H1 (cell line): ENCODE measurements at regions not wholly inside any gene's neighbourhood (a gene's known extent, or its start where the extent isn't known, plus 50 kb on each side); places are given as distances from the start of the nearest gene placed in this dataset.

ENCODE experiments used
- ZNF274 ChIP-seq: IDR thresholded peaks from 2 replicates; pipeline ENCODE4 v1.7.0; 2012; ENCODE audit warnings: low read length, borderline replicate concordance; ENCODE audit errors: extremely low read depth
- TF ChIP-seq, protein P1 (sequence below): IDR thresholded peaks from 2 replicates; pipeline ENCODE4 v1.6.1; 2011; ENCODE audit warnings: low read length, improper control_type of control experiment

DNA sequence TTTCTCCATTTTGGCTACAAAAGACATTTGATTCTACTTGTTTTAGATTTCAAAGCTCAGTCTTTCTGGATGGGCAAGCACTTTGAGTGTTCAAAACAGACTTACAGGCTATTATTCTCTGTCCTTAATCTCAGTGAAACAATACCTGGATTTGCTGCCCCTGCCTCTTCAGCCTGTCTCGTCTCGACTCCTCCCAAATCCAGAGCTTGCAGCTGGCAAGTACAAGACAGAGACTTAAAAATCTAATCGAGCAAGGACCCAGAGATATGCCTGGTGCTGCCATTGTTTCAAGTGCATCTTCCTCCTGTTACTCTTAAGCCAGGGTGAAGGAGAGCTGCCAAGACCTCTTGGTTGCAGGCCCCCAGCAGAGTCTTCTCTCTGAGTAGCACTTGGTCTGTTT, 59.2 kb downstream of the LRRC30 start (continued):
- TF ChIP-seq, protein P1, sequence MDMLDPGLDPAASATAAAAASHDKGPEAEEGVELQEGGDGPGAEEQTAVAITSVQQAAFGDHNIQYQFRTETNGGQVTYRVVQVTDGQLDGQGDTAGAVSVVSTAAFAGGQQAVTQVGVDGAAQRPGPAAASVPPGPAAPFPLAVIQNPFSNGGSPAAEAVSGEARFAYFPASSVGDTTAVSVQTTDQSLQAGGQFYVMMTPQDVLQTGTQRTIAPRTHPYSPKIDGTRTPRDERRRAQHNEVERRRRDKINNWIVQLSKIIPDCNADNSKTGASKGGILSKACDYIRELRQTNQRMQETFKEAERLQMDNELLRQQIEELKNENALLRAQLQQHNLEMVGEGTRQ = no peak
- no peak for TF ChIP-seq ZNF274
